ENCODE measurements at regions not wholly inside any gene's neighbourhood (a gene's known extent, or its start where the extent isn't known, plus 50 kb on each side); places are given as distances from the start of the nearest gene placed in this dataset.

- no peak for TF ChIP-seq CTCF (IDR thresholded peaks at IDR 0.05; ENCODE audit: low read depth, low read length)
- Histone ChIP-seq H3K4me3 (ENCODE audit: low read depth, low read length) (no peak overlapping the region), H3K9me3 (ENCODE audit: control insufficient read depth, insufficient read depth, low read length) (peaks cover 24% of the 10 kb centered on the region), H3K27me3 (ENCODE audit: control insufficient read depth, insufficient read depth, low read length) (no peaks in the 10 kb centered on the region), H3K27ac (ENCODE audit: low read depth, low read length) (no peak overlapping the region)
- DNase-seq (ENCODE audit: low read depth, low spot score): no peak
- POLR2A ChIA-PET: no interaction called here
- CTCF ChIA-PET: no interaction called here
Observed at GRCh38 chr10:8424555-8425211, 370.2 kb downstream of the GATA3 start.

GRCh38 chr10:8428654-8429053 lies 374.2 kb downstream of the GATA3 start:
- no peak for DNase-seq (ENCODE audit: low read depth, low spot score)
- no peak overlapping the region for H3K4me3 ChIP-seq (ENCODE audit: low read depth, low read length)
- no peak overlapping the region for H3K27ac ChIP-seq (ENCODE audit: low read depth, low read length)
- CTCF ChIA-PET: no interaction called here
- POLR2A ChIA-PET: no interaction called here
- TF ChIP-seq CTCF (IDR thresholded peaks at IDR 0.05; ENCODE audit: low read depth, low read length): no peak
- no peaks in the 10 kb centered on the region for H3K27me3 ChIP-seq (ENCODE audit: control insufficient read depth, insufficient read depth, low read length)
- peaks cover 23% of the 10 kb centered on the region for H3K9me3 ChIP-seq (ENCODE audit: control insufficient read depth, insufficient read depth, low read length)

- POLR2A ChIA-PET: no interaction called here
- no peak overlapping the region for H3K4me3 ChIP-seq (ENCODE audit: low read depth, low read length)
- no peaks in the 10 kb centered on the region for H3K27me3 ChIP-seq (ENCODE audit: control insufficient read depth, insufficient read depth, low read length)
- DNase-seq (ENCODE audit: low read depth, low spot score): no peak
- TF ChIP-seq CTCF (IDR thresholded peaks at IDR 0.05; ENCODE audit: low read depth, low read length): no peak
- peaks cover 22% of the 10 kb centered on the region for H3K9me3 ChIP-seq (ENCODE audit: control insufficient read depth, insufficient read depth, low read length)
- CTCF ChIA-PET: interaction anchor here (0.6 kb wide), 1 partner anchor 305 kb away, joined by 3 read pairs; no protein-coding TSS in a partner anchor
- no peak overlapping the region for H3K27ac ChIP-seq (ENCODE audit: low read depth, low read length)
Observed at GRCh38 chr10:8430321-8430720, 375.8 kb downstream of the GATA3 start.

GRCh38 chr10:8431511-8431910 lies 377.0 kb downstream of the GATA3 start:
- no peak for DNase-seq (ENCODE audit: low read depth, low spot score)
- no peak for TF ChIP-seq CTCF (IDR thresholded peaks at IDR 0.05; ENCODE audit: low read depth, low read length)
- ChIA-PET CTCF (no interaction called here), POLR2A (no interaction called here)
- no peaks in the 10 kb centered on the region for H3K27me3 ChIP-seq (ENCODE audit: control insufficient read depth, insufficient read depth, low read length)
- peaks cover 24% of the 10 kb centered on the region for H3K9me3 ChIP-seq (ENCODE audit: control insufficient read depth, insufficient read depth, low read length)
- no peak overlapping the region for H3K4me3 ChIP-seq (ENCODE audit: low read depth, low read length)
- H3K27ac ChIP-seq (ENCODE audit: low read depth, low read length): no peak overlapping the region

GRCh38 chr10:8435186-8436055 lies 380.9 kb downstream of the GATA3 start:
- TF ChIP-seq CTCF (IDR thresholded peaks at IDR 0.05; ENCODE audit: low read depth, low read length): no peak
- POLR2A ChIA-PET: no interaction called here
- Histone ChIP-seq H3K27me3 (ENCODE audit: control insufficient read depth, insufficient read depth, low read length) (no peaks in the 10 kb centered on the region), H3K9me3 (ENCODE audit: control insufficient read depth, insufficient read depth, low read length) (peaks cover 24% of the 10 kb centered on the region), H3K27ac (ENCODE audit: low read depth, low read length) (no peak overlapping the region), H3K4me3 (ENCODE audit: low read depth, low read length) (no peak overlapping the region)
- CTCF ChIA-PET: no interaction called here
- DNase-seq (ENCODE audit: low read depth, low spot score): no peak

All from AG04450 (cell line).